AG08395 (cell line): ENCODE measurements at regions not wholly inside any gene's neighbourhood (a gene's known extent, or its start where the extent isn't known, plus 50 kb on each side); places are given as distances from the start of the nearest gene placed in this dataset.
"Not testable (repeated sequence)": the region's sequence is repeated elsewhere in the genome, so short reads cannot be mapped to it uniquely, and the experiment has no call there.

Experiments
- DNase-seq: peaks from one replicate; pipeline ENCODE4 v3.0.0; 2012; ENCODE audit warnings: mixed read lengths, low spot score

DNA sequence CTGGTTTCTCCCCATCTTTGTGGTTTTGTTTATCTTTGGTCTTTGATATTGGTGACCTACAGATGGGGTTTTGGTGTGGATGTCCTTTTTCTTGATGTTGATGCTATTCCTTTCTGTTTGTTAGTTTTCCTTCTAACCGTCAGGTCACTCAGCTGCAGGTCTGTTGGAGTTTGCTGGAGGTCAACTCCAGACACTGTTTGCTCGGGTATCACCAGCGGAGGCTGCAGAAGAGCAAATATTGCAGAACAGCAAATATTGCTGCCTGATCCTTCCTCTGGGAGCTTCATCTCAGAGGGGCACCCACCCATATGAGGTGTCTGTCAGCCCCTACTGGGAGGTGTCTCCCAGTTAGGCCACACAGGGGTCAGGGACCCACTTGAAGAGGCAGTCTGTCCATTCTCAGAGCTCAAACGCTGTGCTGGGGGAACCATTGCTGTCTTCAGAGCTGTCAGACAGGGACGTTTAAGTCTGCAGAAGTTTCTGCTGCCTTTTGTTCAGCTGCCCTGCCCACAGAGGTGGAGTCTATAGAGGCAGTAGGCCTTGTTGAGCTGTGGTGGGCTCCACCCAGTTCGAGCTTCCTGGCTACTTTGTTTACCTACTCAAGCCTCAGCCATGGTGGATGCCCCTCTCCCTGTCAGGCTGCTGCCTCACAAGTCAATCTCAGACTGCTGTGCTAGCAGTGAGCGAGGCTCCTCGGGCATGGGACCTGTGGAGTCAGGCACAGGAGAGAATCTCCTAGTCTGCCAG lies 94.8 kb upstream of the BNIP2 start:
- DNase-seq = not testable (repeated sequence)

DNA sequence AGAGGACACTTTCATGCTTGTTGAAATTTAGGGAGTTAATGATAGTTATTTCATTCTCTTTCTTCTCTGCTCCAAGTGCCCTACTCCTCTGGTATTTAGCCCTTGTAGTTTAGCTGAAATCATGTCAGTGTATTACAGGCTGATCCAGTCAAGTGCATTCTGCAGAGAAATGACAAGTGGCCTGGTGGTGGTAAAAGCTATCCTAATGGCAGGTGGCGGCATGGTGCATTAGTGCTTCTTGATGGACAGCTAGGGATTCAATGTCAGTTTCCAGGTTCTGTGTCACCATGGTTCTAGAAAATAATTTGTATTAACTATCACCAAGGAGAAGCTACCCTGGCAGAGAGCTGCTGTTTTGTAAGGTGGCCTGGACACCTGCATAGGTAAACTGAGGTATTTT lies 90.0 kb upstream of the BNIP2 start:
- DNase-seq = no peak

DNA sequence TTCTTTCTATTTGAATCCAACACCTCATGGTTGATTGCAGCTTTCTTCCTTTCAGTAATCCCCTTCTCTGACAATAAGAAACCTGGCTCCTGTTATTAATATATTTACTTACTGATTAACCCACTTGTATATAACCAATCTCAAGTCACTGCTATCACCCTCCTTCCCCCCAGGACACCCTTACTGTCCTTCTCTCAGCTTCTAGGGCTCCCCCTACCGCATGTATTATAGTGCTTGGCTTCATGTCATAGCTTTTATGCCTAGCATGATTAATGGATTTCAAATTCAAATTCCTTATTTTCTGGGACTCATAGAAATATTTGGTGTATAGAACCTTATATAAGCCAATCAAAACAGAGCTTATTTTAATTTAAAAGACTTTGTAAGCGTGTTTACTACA lies 75.7 kb upstream of the BNIP2 start:
- DNase-seq = no peak

DNA sequence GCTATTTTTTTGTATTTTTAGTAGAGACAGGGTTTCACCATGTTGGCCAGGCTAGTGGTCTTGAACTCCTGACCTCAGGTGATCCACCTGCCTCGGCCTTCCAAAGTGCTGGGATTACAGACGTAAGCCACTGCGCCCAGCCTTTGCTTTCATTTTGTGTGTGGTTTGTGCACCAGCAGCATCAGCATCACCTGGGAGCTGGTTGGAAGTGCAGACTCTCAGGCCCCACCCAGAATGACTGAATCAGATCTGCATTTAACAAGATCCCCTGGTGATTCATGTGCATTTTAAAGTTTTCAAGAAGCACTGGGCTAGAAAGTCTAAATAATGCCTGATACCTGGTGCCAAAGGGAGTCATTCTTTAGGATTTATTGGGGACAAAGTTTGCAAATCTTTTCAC lies 73.4 kb upstream of the BNIP2 start:
- DNase-seq = no peak

DNA sequence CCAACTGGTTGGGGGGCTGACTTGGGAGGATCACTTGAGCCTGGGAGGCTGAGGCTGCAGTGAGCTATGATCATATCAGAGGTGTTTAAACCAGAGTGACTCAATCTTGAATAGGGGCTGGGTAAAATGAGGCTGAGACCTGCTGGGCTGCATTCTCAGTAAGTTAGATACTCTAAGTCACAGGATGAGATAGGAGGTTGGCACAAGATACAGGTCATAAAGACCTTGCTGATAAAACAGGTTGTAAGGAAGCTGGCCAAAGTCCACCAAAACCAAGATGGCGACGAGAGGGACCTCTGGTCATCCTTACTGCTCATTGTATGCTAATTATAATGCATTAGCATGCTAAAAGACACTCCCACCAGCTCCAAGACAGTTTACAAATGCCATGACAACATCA lies 71.1 kb upstream of the BNIP2 start:
- not testable (repeated sequence) for DNase-seq

GRCh38 chr15:59751552-59752413 lies 62.7 kb upstream of the BNIP2 start:
- DNase-seq = peak; percentile 8

DNA sequence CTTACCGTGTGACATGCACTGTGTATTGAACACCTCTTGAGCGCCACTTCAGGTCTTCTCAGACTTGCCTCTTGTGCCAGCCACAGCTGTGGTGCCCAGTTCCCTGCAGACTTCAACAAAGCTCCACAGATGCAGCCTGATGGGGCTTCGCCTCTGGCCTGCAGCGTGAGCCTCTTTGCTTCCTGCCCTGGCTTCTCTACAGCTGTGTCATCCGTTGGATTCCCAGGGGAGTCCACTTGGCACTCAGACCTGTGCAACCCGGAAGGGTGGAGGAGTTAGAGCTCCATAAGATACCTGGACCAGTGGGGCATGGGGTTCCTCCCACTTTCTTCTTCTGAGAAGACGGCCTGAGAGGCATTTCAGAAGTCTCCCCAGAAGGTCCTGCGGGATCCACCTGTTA lies 57.7 kb upstream of the BNIP2 start:
- no peak for DNase-seq

DNA sequence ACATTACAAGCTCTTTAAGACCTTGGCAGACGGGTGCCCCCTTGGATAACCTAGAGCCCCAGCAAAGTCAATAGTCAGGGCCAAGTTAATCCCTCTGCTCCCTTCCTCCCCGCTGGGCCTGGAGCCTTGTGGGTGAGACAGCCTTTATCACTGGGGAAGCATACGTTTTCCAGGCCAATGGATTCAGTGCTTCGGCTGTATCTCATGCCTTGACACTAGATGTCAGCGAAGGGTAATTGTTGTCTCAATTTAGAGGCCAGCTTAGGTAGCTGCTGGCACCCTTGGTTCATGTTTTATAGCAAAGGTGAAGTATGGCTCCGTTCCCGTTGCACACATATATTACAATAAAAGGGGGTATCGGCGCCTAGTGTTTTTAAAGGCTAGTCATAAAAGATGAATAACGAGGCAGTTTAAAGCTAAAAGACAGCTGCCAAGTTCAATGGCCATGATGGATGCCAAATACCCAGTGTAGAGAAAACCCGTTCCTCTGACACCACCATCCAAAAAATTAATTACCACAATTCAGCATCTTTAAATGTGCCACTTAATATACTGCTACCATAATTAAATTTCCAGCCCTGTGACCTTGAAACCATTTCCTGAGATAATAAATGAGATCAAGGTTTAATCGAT lies 52.3 kb upstream of the BNIP2 start:
- peak; percentile 30 for DNase-seq

DNA sequence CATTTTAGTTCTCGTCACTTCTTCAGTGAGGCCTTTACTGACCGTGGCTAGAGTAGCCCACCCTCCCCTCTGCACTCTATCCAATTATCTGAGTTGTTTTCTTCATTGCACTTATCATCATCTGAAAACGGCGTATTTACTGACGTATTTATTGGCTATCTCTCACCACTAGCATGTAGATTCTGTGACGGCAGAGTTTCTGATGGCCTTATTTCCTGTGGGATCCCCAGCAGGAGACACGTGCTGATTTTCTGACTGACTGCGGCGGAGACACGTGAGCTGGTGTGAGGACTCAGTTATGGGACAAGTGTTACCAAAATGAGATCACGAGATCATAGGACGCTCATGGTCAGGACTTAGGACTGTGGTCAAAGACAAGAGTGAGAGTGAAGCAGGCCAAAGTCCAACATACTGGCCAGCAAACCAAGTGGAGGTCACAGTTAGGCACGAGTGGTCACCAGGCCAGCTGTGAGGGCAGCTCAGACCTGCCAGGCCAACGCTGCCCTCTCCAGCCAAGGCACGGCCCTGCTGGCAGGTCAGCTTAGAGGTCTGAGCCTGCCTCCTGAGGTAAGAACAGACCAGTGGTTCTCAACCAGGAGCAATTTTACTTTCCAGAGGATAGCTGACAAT lies 50.6 kb upstream of the BNIP2 start:
- no peak for DNase-seq
